C4-2B (cell line): ENCODE measurements at regions not wholly inside any gene's neighbourhood (a gene's known extent, or its start where the extent isn't known, plus 50 kb on each side); places are given as distances from the start of the nearest gene placed in this dataset.

Experiments used
- H3K27ac ChIP-seq: fragments of 450-650 bp; 2 replicates; pipeline ENCODE4 v1.5.1; 2017
- ZFX ChIP-seq: fragments of 450-650 bp; IDR thresholded peaks from 2 replicates; pipeline ENCODE4 v1.6.1; 2017
- TF ChIP-seq, protein P1 (sequence below): fragments of 450-650 bp; conservative IDR thresholded peaks from 2 replicates; pipeline ENCODE4 v1.5.1; 2017; ENCODE audit warnings: mild to moderate bottlenecking

DNA sequence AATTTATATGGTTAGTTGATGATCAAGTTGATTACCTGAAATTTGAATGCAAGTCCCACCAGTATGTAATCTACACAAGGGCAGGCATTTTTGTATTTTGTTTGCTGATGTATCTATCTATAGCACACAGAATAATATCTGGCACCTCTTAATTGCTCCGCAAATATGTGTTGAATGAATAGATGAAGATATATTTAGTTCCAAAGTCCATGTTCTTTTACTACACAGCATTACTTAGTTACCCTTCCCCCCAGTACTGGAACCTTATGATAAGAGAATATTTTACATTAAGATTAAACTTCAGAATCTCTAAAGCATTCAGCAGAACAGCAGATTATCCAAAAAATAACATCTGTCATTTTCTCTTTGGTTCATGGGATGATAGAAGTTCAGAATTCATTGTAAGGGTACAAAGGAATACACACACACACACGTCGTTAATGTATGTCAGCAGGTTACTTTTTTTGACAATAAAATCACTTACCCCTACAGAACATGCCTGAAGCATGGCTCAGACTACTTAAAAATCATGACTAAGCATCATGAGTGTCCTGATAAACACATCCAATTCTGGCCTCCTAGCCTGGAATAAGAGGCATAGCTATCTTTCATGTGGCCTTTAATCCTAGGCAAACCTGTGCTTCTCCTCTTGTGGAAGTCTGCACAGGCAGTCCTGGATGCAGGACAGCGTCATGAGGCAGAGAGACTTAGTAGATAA lies 148.9 kb upstream of the TBC1D5 start:
- H3K27ac ChIP-seq: no peak overlapping the region
- TF ChIP-seq, protein P1, sequence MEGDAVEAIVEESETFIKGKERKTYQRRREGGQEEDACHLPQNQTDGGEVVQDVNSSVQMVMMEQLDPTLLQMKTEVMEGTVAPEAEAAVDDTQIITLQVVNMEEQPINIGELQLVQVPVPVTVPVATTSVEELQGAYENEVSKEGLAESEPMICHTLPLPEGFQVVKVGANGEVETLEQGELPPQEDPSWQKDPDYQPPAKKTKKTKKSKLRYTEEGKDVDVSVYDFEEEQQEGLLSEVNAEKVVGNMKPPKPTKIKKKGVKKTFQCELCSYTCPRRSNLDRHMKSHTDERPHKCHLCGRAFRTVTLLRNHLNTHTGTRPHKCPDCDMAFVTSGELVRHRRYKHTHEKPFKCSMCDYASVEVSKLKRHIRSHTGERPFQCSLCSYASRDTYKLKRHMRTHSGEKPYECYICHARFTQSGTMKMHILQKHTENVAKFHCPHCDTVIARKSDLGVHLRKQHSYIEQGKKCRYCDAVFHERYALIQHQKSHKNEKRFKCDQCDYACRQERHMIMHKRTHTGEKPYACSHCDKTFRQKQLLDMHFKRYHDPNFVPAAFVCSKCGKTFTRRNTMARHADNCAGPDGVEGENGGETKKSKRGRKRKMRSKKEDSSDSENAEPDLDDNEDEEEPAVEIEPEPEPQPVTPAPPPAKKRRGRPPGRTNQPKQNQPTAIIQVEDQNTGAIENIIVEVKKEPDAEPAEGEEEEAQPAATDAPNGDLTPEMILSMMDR: no peak
- no peak for TF ChIP-seq ZFX

DNA sequence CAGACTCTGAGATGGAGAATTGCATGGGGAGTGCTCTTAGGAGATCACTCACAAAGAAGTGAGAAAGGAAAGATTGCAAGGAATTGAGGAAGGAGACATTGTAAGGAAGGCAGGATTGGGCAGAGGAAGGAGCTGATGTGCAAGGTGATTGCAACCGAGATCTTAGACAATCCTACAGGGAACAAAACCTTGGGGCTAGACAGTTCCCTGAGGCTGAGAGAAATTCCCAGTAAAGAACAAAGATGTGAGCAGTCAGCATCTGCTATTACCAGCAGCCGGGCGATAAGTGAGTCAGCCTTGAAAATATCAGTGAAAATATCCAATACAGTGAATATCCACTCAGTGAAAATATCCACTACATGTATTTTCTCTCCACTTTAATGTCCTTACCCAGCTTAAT lies 143.6 kb upstream of the TBC1D5 start:
- TF ChIP-seq ZFX: no peak
- TF ChIP-seq, protein P1: no peak

DNA sequence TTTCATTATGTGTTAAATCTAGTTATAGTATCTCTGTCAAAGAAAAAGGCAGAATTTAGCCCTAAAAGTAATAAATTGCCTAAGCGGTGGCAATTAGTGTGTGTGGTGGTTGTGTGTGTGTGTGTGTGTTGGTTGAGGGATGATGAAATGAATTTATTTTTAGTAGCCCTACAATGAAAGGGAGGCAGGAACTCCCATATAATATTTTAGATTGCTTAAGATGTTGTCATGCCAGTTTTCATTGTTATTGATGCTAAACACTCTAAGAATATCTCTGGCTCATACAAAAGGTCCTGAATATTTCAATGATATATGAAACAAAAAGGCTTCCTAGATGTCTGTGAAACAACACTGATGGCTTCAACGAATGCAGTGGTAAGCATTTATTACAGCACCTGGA lies 140.6 kb upstream of the TBC1D5 start:
- no peak for TF ChIP-seq ZFX
- TF ChIP-seq, protein P1: no peak
- H3K27ac ChIP-seq: no peak overlapping the region

More for the DNA sequence above, 143.6 kb upstream of the TBC1D5 start:
- H3K27ac ChIP-seq: no peak overlapping the region

DNA sequence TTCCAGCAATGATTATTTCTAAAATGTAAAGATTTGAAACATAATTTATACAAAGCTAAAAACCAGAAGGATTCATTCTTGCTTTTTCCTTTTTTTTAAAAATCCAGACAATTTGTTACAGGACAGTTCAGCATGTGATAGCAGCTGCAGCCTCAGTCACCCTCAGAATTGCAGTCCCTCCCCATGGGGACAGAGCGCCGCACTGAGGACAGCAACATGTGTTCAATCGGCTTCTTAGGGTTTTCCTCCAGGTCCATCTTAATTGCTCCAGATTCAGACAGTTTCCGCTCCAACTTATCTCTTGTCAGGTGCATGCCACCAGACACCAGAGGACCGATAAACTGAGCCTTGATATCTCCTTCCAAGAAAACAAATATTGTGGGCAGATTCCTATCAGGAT lies 134.9 kb upstream of the TBC1D5 start:
- H3K27ac ChIP-seq: no peak overlapping the region
- TF ChIP-seq, protein P1: peak; percentile 8; the same call in 1 of the 2 replicates
- no peak for TF ChIP-seq ZFX

DNA sequence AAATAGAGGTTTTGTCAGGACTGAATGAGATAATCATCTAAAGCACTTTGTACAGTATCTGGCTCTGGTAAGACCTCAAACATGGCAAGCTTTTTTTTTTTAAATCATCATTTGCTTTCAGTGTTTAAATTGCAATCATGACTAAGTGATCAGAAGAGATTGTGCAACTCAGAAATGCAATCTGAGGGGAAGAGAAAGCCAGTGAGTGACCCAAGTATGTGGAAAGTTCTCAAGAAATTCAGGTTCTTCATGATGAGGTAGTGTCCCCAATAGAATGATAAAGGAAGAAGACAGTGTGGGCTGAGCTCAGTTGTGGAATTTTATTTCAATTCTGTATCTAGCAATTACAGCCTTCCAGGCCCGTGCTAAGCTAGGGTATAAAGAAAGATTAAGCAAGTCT lies 132.2 kb upstream of the TBC1D5 start:
- no peak for TF ChIP-seq ZFX
- TF ChIP-seq, protein P1: no peak
- H3K27ac ChIP-seq: no peak overlapping the region

DNA sequence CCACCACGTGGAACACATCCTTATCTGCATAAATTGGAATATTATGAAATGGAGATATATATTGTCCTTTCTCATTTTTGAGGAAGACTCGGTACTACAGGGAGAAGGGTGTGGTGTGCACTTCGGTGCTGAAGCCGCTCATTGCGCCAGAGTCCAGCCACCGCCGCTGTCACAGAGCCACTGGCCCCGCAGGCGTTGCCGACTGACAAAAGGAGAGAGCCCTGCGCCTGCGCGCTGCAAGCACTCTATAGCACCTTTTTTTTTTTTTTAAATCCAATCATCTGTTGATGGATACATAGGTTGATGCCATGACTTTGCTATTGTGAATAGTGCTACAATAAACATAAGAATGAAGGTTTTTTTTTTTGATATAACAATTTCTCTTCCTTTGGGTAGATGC lies 130.0 kb upstream of the TBC1D5 start:
- no peak overlapping the region for H3K27ac ChIP-seq
- TF ChIP-seq, protein P1: no peak
- no peak for TF ChIP-seq ZFX

DNA sequence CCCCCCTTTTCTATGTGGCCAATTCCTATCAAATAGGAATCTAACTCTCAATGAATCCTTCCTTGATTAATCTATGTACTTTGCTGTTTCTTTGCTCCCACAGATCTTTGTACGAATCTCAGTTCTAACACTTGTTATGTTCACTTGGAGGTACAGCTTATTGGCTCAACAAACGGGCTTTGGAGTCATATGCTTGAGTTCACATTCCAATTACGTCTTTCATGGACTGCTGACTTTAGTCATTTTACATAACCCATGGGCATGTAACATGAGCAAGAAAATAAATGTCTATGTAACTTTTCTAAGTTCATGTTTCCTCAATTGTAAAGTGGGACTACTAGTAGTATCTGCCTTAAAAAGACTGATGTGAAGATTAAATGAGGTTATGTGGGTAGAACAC lies 123.2 kb upstream of the TBC1D5 start:
- H3K27ac ChIP-seq: no peak overlapping the region
- TF ChIP-seq, protein P1: no peak
- TF ChIP-seq ZFX: no peak
